ENCODE measurements at regions not wholly inside any gene's neighbourhood (a gene's known extent, or its start where the extent isn't known, plus 50 kb on each side); places are given as distances from the start of the nearest gene placed in this dataset.

- TF ChIP-seq CTCF (IDR thresholded peaks at IDR 0.05; ENCODE audit: low read length) (no peak), EZH2 (optimal IDR thresholded peaks at IDR 0.05; ENCODE audit: low read depth, low read length) (no peak), EZH2phosphoT487 (IDR thresholded peaks at IDR 0.05; ENCODE audit: low read length) (no peak)
These were observed 71.8 kb upstream of the MACF1 start for GRCh38 chr1:39132505-39133339.

Data from MM.1S (cell line).